ENCODE measurements at regions not wholly inside any gene's neighbourhood (a gene's known extent, or its start where the extent isn't known, plus 50 kb on each side); places are given as distances from the start of the nearest gene placed in this dataset.

DNA sequence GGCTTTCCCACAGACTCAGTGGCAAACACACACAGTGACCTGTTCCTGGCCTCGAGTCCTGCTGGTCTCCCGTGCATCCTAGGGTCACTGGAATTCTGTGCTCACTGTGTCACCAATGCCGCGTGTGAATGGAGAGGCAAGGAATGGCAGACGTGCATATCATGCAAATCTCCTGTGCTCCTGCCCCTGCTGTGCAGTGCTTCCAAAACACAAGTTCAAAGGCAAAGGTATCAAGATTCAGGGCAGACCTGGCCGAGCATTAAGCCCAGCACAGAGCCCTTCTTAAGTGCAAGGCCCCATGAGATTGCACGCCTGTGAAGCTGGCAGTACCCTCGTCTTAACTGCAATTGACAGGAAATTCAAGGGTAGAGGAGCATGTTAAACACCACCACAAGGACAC, 129.1 kb downstream of the NDUFA10 start:
- no peak for TF ChIP-seq POLR2A (IDR thresholded peaks at IDR 0.05; ENCODE audit: low read depth, low read length)
- no peak for TF ChIP-seq WRNIP1 (IDR thresholded peaks at IDR 0.05; ENCODE audit: borderline replicate concordance, low read depth, low read length)
- no peak for TF ChIP-seq NR2C2 (IDR thresholded peaks at IDR 0.05; ENCODE audit: borderline replicate concordance, control insufficient read depth, insufficient read length, low read depth)
- no peak for TF ChIP-seq SPI1 (IDR thresholded peaks at IDR 0.05; ENCODE audit: borderline replicate concordance, insufficient read depth, low read depth, low read length)
- no peak for TF ChIP-seq BCL11A (IDR thresholded peaks at IDR 0.05; ENCODE audit: low read depth, low read length)
- no peak for TF ChIP-seq ASH2L (IDR thresholded peaks at IDR 0.05; ENCODE audit: borderline replicate concordance, low read depth)
- TF ChIP-seq GABPA (IDR thresholded peaks at IDR 0.05; ENCODE audit: low read depth) = no peak
- no peak for TF ChIP-seq CHD4 (IDR thresholded peaks at IDR 0.05)
- TF ChIP-seq YY1 (IDR thresholded peaks at IDR 0.05; ENCODE audit: low read depth, low read length) = no peak
- TF ChIP-seq PML (IDR thresholded peaks at IDR 0.05; ENCODE audit: low read length) = no peak
- no peak for TF ChIP-seq JUND (IDR thresholded peaks at IDR 0.05; ENCODE audit: low read depth, low read length)

Measured in GM12878 (cell line).